ENCODE measurements at regions not wholly inside any gene's neighbourhood (a gene's known extent, or its start where the extent isn't known, plus 50 kb on each side); places are given as distances from the start of the nearest gene placed in this dataset.
A peak's percentile ranks its signal among the peaks of the same experiment; 100 is the strongest.

- intact Hi-C loops (cut with micrococcal nuclease) = no loop called here
Measured at GRCh38 chr16:66107661-66108060, 258.8 kb upstream of the CDH5 start.

GRCh38 chr16:66103211-66103610 lies 263.3 kb upstream of the CDH5 start:
- Histone ChIP-seq H3K27me3 (ENCODE audit: low read length) (no peaks in the 10 kb centered on the region), H3K79me2 (ENCODE audit: low read length) (no peaks in the 10 kb centered on the region), H3K9ac (ENCODE audit: low read length) (no peak overlapping the region), H3K36me3 (ENCODE audit: low read depth, low read length) (no peaks in the 10 kb centered on the region), H3K4me3 (ENCODE audit: low read length) (no peak overlapping the region), H3K27ac (ENCODE audit: low read length) (no peak overlapping the region), H4K20me1 (ENCODE audit: low read length) (no peaks in the 10 kb centered on the region), H3K4me2 (ENCODE audit: low read length) (no peak overlapping the region), H3K4me1 (ENCODE audit: insufficient read depth, low read length) (no peaks in the 10 kb centered on the region), H3K9me2 (replicated peaks; ENCODE audit: low read length) (no peaks in the 10 kb centered on the region), H3F3A (ENCODE audit: low read length, unreplicated experiment) (no peaks in the 10 kb centered on the region), H3K9me3 (ENCODE audit: low read length) (no peaks in the 10 kb centered on the region), H2AFZ (ENCODE audit: low read length) (no peak overlapping the region)
- no TSS peak for BruUV-seq (replicated peaks)
- no peak for ATAC-seq
- DNase-seq = no peak
- TF ChIP-seq EZH2 (IDR thresholded peaks at IDR 0.05; ENCODE audit: low read length, unreplicated experiment) (no peak), CTCF (conservative IDR thresholded peaks at IDR 0.05; ENCODE audit: low read depth, low read length) (no peak), EZH2phosphoT487 (IDR thresholded peaks at IDR 0.05; ENCODE audit: borderline replicate concordance, low read length) (no peak)
- intact Hi-C loops (cut with micrococcal nuclease) = no loop called here
- ChIA-PET CTCF (no interaction called here), POLR2A (ENCODE audit: unreplicated experiment) (no interaction called here)

More at GRCh38 chr16:66107661-66108060, 258.8 kb upstream of the CDH5 start:
- no peaks in the 10 kb centered on the region for H3K27me3 ChIP-seq (ENCODE audit: low read length)
- H2AFZ ChIP-seq (ENCODE audit: low read length) = no peak overlapping the region
- H3K36me3 ChIP-seq (ENCODE audit: low read depth, low read length) = no peaks in the 10 kb centered on the region
- DNase-seq (peak; percentile 14), ATAC-seq (no peak)
- no peak overlapping the region for H3K4me2 ChIP-seq (ENCODE audit: low read length)
- H3K27ac ChIP-seq (ENCODE audit: low read length) = no peak overlapping the region
- H4K20me1 ChIP-seq (ENCODE audit: low read length) = no peaks in the 10 kb centered on the region
- ChIA-PET CTCF (no interaction called here), POLR2A (ENCODE audit: unreplicated experiment) (no interaction called here)
- TF ChIP-seq CTCF (conservative IDR thresholded peaks at IDR 0.05; ENCODE audit: low read depth, low read length) (no peak), EZH2phosphoT487 (IDR thresholded peaks at IDR 0.05; ENCODE audit: borderline replicate concordance, low read length) (no peak), EZH2 (IDR thresholded peaks at IDR 0.05; ENCODE audit: low read length, unreplicated experiment) (no peak)
- no peak overlapping the region for H3K4me3 ChIP-seq (ENCODE audit: low read length)
- H3F3A ChIP-seq (ENCODE audit: low read length, unreplicated experiment) = no peaks in the 10 kb centered on the region
- H3K79me2 ChIP-seq (ENCODE audit: low read length) = no peaks in the 10 kb centered on the region
- no peaks in the 10 kb centered on the region for H3K9me3 ChIP-seq (ENCODE audit: low read length)
- no TSS peak for BruUV-seq (replicated peaks)
- H3K9me2 ChIP-seq (replicated peaks; ENCODE audit: low read length) = no peaks in the 10 kb centered on the region
- no peaks in the 10 kb centered on the region for H3K4me1 ChIP-seq (ENCODE audit: insufficient read depth, low read length)
- H3K9ac ChIP-seq (ENCODE audit: low read length) = no peak overlapping the region

GRCh38 chr16:66099306-66099705 lies 267.2 kb upstream of the CDH5 start:
- no TSS peak for BruUV-seq (replicated peaks)
- ChIA-PET CTCF (no interaction called here), POLR2A (ENCODE audit: unreplicated experiment) (no interaction called here)
- H2AFZ ChIP-seq (ENCODE audit: low read length) = no peak overlapping the region
- H3K4me1 ChIP-seq (ENCODE audit: insufficient read depth, low read length) = no peaks in the 10 kb centered on the region
- H4K20me1 ChIP-seq (ENCODE audit: low read length) = no peaks in the 10 kb centered on the region
- H3K27me3 ChIP-seq (ENCODE audit: low read length) = no peaks in the 10 kb centered on the region
- intact Hi-C loops (cut with micrococcal nuclease) = no loop called here
- TF ChIP-seq EZH2phosphoT487 (IDR thresholded peaks at IDR 0.05; ENCODE audit: borderline replicate concordance, low read length) = no peak
- no peak for TF ChIP-seq EZH2 (IDR thresholded peaks at IDR 0.05; ENCODE audit: low read length, unreplicated experiment)
- TF ChIP-seq CTCF (conservative IDR thresholded peaks at IDR 0.05; ENCODE audit: low read depth, low read length) = no peak
- H3K4me2 ChIP-seq (ENCODE audit: low read length) = no peak overlapping the region
- H3F3A ChIP-seq (ENCODE audit: low read length, unreplicated experiment) = no peaks in the 10 kb centered on the region
- H3K9me2 ChIP-seq (replicated peaks; ENCODE audit: low read length) = no peaks in the 10 kb centered on the region
- no peaks in the 10 kb centered on the region for H3K79me2 ChIP-seq (ENCODE audit: low read length)
- no peak for DNase-seq
- H3K36me3 ChIP-seq (ENCODE audit: low read depth, low read length) = no peaks in the 10 kb centered on the region
- H3K27ac ChIP-seq (ENCODE audit: low read length) = no peak overlapping the region
- ATAC-seq = no peak
- no peaks in the 10 kb centered on the region for H3K9me3 ChIP-seq (ENCODE audit: low read length)
- no peak overlapping the region for H3K4me3 ChIP-seq (ENCODE audit: low read length)
- no peak overlapping the region for H3K9ac ChIP-seq (ENCODE audit: low read length)
